ENCODE measurements at regions not wholly inside any gene's neighbourhood (a gene's known extent, or its start where the extent isn't known, plus 50 kb on each side); places are given as distances from the start of the nearest gene placed in this dataset.

DNA sequence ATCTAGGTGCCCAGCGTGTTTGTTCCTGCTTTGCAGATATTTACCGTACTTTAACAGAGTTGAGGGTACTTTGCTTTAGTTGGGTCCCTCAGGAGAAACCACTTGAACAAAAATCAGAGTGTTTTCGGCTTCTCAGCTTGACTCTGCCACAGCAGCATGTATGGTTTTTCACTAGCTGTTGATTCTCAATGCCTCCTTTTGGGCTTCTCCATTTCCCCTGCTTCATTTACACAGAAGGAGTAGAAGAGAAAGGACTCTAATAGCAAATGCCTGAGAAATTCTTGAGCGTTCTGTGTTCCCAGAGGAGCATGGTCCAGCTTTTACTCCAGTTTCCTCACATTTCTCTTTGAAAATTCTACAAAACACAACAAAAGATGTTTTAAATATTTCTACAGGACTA, 252.1 kb upstream of the CCDC179 start:
- Mint-ChIP-seq H3K36me3 (ENCODE audit: insufficient read depth, unreplicated experiment) (no peaks in the 10 kb centered on the region), H3K4me1 (ENCODE audit: low read depth, unreplicated experiment) (no peaks in the 10 kb centered on the region), H3K27me3 (ENCODE audit: insufficient read depth, unreplicated experiment) (peaks cover 9% of the 10 kb centered on the region), H3K4me3 (ENCODE audit: unreplicated experiment) (no peak overlapping the region), H3K27ac (ENCODE audit: unreplicated experiment) (no peak overlapping the region), H3K9me3 (ENCODE audit: unreplicated experiment) (peaks cover 10% of the 10 kb centered on the region)
- no peaks in the 10 kb centered on the region for H3K9me3 ChIP-seq
- CTCF ChIA-PET = no interaction called here
- BruUV-seq (replicated peaks) = no TSS peak
- no peaks in the 10 kb centered on the region for H3K4me1 ChIP-seq
- no peak for DNase-seq
- H3K4me3 ChIP-seq (ENCODE audit: low read depth, low read length) = no peak overlapping the region
- POLR2A ChIA-PET = no interaction called here
- intact Hi-C loops (cut with micrococcal nuclease; ENCODE audit: unreplicated experiment) = loop anchor here (10.0 kb wide), 1 partner anchor 312 kb away; no protein-coding TSS in a partner anchor
- no peaks in the 10 kb centered on the region for H3K36me3 ChIP-seq (ENCODE audit: control insufficient read depth, insufficient read depth, low read length)
- no peaks in the 10 kb centered on the region for H3K27me3 ChIP-seq (replicated peaks; ENCODE audit: control insufficient read depth, insufficient read depth, low read length)
- TF ChIP-seq, protein P1, sequence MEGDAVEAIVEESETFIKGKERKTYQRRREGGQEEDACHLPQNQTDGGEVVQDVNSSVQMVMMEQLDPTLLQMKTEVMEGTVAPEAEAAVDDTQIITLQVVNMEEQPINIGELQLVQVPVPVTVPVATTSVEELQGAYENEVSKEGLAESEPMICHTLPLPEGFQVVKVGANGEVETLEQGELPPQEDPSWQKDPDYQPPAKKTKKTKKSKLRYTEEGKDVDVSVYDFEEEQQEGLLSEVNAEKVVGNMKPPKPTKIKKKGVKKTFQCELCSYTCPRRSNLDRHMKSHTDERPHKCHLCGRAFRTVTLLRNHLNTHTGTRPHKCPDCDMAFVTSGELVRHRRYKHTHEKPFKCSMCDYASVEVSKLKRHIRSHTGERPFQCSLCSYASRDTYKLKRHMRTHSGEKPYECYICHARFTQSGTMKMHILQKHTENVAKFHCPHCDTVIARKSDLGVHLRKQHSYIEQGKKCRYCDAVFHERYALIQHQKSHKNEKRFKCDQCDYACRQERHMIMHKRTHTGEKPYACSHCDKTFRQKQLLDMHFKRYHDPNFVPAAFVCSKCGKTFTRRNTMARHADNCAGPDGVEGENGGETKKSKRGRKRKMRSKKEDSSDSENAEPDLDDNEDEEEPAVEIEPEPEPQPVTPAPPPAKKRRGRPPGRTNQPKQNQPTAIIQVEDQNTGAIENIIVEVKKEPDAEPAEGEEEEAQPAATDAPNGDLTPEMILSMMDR (IDR thresholded peaks at IDR 0.05; ENCODE audit: insufficient read depth in 1 of 2, low read depth in 1 of 2, low read length in 1 of 2, severe bottlenecking in 1 of 2, unreplicated experiment in 1 of 2) = no peak

GRCh38 chr11:23112987-23113886, 253.0 kb upstream of the CCDC179 start:
- Mint-ChIP-seq H3K4me1 (ENCODE audit: low read depth, unreplicated experiment) (no peaks in the 10 kb centered on the region), H3K9me3 (ENCODE audit: unreplicated experiment) (peaks cover 16% of the 10 kb centered on the region), H3K36me3 (ENCODE audit: insufficient read depth, unreplicated experiment) (no peaks in the 10 kb centered on the region), H3K4me3 (ENCODE audit: unreplicated experiment) (no peak overlapping the region), H3K27ac (ENCODE audit: unreplicated experiment) (no peak overlapping the region), H3K27me3 (ENCODE audit: insufficient read depth, unreplicated experiment) (peaks cover 9% of the 10 kb centered on the region)
- Histone ChIP-seq H3K36me3 (ENCODE audit: control insufficient read depth, insufficient read depth, low read length) (no peaks in the 10 kb centered on the region), H3K4me3 (ENCODE audit: low read depth, low read length) (no peak overlapping the region), H3K9me3 (0 out of 2 replicates have a peak, but pooled peaks cover 3% of the 10 kb centered on the region), H3K4me1 (no peaks in the 10 kb centered on the region), H3K27me3 (replicated peaks; ENCODE audit: control insufficient read depth, insufficient read depth, low read length) (no peaks in the 10 kb centered on the region)
- ChIA-PET CTCF (interaction anchor here (1.1 to 1.3 kb wide), 2 partner anchors 237 to 427 kb away, joined by 5 to 6 read pairs; no protein-coding TSS in a partner anchor), POLR2A (no interaction called here)
- TF ChIP-seq, protein P1 (IDR thresholded peaks at IDR 0.05; ENCODE audit: insufficient read depth in 1 of 2, low read depth in 1 of 2, low read length in 1 of 2, severe bottlenecking in 1 of 2, unreplicated experiment in 1 of 2) = peak; percentile 51 to 58
- DNase-seq = peak; percentile 38 to 57
- intact Hi-C loops (cut with micrococcal nuclease; ENCODE audit: unreplicated experiment) = loop anchor here (1.0 to 10.0 kb wide), 5 partner anchors 92 to 1273 kb away; no protein-coding TSS in a partner anchor
- no TSS peak for BruUV-seq (replicated peaks)

- no peaks in the 10 kb centered on the region for H3K36me3 Mint-ChIP-seq (ENCODE audit: insufficient read depth, unreplicated experiment)
- Histone ChIP-seq H3K27me3 (replicated peaks; ENCODE audit: control insufficient read depth, insufficient read depth, low read length) (no peaks in the 10 kb centered on the region), H3K9me3 (0 out of 2 replicates have a peak, but pooled peaks cover 3% of the 10 kb centered on the region), H3K4me3 (ENCODE audit: low read depth, low read length) (no peak overlapping the region), H3K4me1 (no peaks in the 10 kb centered on the region), H3K36me3 (ENCODE audit: control insufficient read depth, insufficient read depth, low read length) (no peaks in the 10 kb centered on the region)
- no peak overlapping the region for H3K4me3 Mint-ChIP-seq (ENCODE audit: unreplicated experiment)
- H3K27ac Mint-ChIP-seq (ENCODE audit: unreplicated experiment) = no peak overlapping the region
- no peak for DNase-seq
- no TSS peak for BruUV-seq (replicated peaks)
- H3K27me3 Mint-ChIP-seq (ENCODE audit: insufficient read depth, unreplicated experiment) = peaks cover 8% of the 10 kb centered on the region
- intact Hi-C loops (cut with micrococcal nuclease; ENCODE audit: unreplicated experiment) = loop anchor here (1.0 to 10.0 kb wide), 5 partner anchors 93 to 1272 kb away; no protein-coding TSS in a partner anchor
- no peaks in the 10 kb centered on the region for H3K4me1 Mint-ChIP-seq (ENCODE audit: low read depth, unreplicated experiment)
- CTCF ChIA-PET = interaction anchor here (1.1 to 1.3 kb wide), 2 partner anchors 238 to 426 kb away, joined by 5 to 6 read pairs; no protein-coding TSS in a partner anchor
- peaks cover 18% of the 10 kb centered on the region for H3K9me3 Mint-ChIP-seq (ENCODE audit: unreplicated experiment)
- POLR2A ChIA-PET = no interaction called here
- TF ChIP-seq, protein P1 (IDR thresholded peaks at IDR 0.05; ENCODE audit: insufficient read depth in 1 of 2, low read depth in 1 of 2, low read length in 1 of 2, severe bottlenecking in 1 of 2, unreplicated experiment in 1 of 2) = no peak
Measured at GRCh38 chr11:23113887-23114216, 253.6 kb upstream of the CCDC179 start.
